ENCODE measurements at regions not wholly inside any gene's neighbourhood (a gene's known extent, or its start where the extent isn't known, plus 50 kb on each side); places are given as distances from the start of the nearest gene placed in this dataset.
"Not testable (repeated sequence)": the region's sequence is repeated elsewhere in the genome, so short reads cannot be mapped to it uniquely, and the experiment has no call there.

DNA sequence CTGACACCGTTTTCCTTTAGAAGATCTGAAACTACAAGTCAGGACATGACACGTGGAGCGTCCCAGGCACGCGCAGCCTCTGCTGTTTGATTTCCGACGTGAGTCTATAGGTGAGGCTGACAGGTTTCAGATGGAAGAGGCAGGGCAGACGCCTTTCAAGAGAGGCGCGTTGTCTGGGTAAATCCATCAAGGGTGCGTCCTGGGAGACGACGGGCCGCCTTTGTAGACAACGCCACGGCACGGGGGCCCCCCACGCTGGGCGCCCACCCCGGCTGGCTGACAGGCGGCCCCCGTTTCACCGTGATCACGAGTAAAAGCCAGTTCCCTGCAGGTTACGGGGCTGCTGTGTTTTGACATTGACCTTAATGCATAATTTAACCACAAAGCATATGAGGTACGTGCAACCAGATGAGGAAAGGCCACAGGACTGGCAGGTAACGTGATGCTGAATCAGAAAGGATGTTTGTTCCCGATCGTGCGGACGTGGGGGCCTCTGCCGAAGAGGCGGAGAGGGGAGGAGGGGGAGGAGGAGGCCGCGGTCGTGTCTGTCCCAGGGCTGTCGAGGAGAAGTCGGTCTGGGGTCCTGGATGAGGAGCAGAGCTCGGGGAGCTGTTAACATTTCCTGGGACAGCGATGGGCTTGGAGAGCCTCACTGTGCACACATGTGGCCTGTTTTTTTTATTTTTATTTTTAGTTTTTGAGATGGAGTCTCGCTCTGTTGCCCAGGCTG lies 51.1 kb upstream of the PPP2R3B start:
- in situ Hi-C loops (cut with HindIII; ENCODE audit: low pct_unique_long_range_greater_than_20kb, low sequenced_read_pairs) = no loop called here
- no peak for DNase-seq (ENCODE audit: low read depth)

- in situ Hi-C loops (cut with HindIII; ENCODE audit: low pct_unique_long_range_greater_than_20kb, low sequenced_read_pairs) = no loop called here
- no peak for DNase-seq (ENCODE audit: low read depth)
Observed at GRCh38 chrX:439241-439640, 52.5 kb upstream of the PPP2R3B start.

GRCh38 chrX:439719-440118 lies 53.0 kb upstream of the PPP2R3B start:
- no peak for DNase-seq (ENCODE audit: low read depth)
- in situ Hi-C loops (cut with HindIII; ENCODE audit: low pct_unique_long_range_greater_than_20kb, low sequenced_read_pairs) = no loop called here

GRCh38 chrX:440636-441035 lies 53.9 kb upstream of the PPP2R3B start:
- in situ Hi-C loops (cut with HindIII; ENCODE audit: low pct_unique_long_range_greater_than_20kb, low sequenced_read_pairs) = no loop called here
- DNase-seq (ENCODE audit: low read depth) = no peak

DNA sequence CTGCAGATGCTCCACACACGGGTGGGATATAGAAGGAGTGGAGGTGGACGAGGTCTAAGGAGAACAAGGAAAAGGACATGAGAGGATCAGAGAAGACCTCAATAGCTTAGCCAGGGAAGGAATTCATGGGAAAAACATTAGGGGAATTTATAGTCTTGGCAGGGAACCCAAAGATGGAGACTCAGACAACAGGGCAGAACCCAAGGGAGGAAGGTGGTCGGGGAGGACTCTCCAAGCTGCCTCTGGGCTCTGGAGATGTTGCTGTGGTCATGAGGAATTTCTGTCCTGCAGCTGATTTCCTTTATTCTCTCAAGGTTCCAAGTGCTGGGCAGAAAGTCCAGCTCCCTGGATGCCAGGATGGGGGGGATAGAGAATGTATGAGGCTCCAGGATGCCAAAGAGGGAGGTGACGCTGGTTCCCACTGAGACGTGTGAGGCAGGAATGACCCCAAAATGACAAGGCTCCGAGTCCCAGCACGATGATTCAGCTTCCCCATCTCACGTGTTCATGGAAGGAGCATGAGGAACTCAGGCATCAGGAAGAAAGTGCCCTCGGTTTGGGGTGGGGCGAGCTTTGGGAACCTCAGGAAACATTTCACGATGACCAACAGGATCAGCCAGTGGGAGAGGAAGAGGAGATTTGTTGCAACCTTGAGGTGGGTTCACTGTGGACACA lies 57.0 kb upstream of the PPP2R3B start:
- no peak for DNase-seq (ENCODE audit: low read depth)
- in situ Hi-C loops (cut with HindIII; ENCODE audit: low pct_unique_long_range_greater_than_20kb, low sequenced_read_pairs) = no loop called here

DNA sequence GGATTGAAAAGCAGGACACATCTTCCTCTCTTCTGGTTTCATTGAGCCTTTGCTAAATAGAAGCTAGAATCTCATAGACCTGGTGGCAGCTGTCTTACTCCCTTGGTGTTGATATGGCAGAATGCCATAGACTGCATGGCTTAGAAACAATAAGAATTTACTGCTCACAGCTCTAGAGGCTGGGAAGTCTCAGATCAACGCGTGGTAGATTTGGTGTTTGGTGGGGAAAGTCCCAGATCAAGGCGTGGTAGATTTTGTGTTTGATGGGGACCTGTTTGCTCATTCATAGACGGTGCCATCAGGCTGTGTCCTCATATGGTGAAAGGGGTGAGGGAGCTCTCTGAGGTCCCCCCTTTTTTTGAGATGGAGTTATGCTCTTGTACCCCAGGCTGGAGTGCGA lies 57.6 kb upstream of the PPP2R3B start:
- DNase-seq (ENCODE audit: low read depth) = no peak
- in situ Hi-C loops (cut with HindIII; ENCODE audit: low pct_unique_long_range_greater_than_20kb, low sequenced_read_pairs) = no loop called here

- DNase-seq (ENCODE audit: low read depth) = no peak
- in situ Hi-C loops (cut with HindIII; ENCODE audit: low pct_unique_long_range_greater_than_20kb, low sequenced_read_pairs) = no loop called here
Observed at GRCh38 chrX:445727-446126, 59.0 kb upstream of the PPP2R3B start.

GRCh38 chrX:446245-446644 lies 59.5 kb upstream of the PPP2R3B start:
- DNase-seq (ENCODE audit: low read depth) = no peak

DNA sequence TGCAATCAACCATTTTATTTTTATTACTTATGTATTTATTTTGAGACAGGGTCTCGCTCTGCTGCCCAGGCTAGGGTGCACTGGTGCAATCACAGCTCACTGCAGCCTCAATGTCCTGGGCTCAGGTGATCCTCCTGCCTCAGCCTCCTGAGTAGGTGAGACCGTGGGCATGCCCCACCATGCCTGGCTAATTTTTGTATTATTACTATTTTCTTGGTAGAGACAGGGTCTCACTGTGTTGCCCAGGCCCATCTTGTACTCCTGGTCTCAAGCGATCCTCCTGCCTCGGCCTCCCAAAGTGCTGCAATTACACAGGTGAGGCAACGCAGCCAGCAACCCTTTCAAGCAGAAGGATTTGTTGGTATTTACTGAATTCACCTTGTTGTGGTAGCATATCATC lies 60.3 kb upstream of the PPP2R3B start:
- no peak for DNase-seq (ENCODE audit: low read depth)

More at GRCh38 chrX:446245-446644, 59.5 kb upstream of the PPP2R3B start:
- in situ Hi-C loops (cut with HindIII; ENCODE audit: low pct_unique_long_range_greater_than_20kb, low sequenced_read_pairs) = no loop called here

GRCh38 chrX:451750-452149 lies 65.0 kb upstream of the PPP2R3B start:
- in situ Hi-C loops (cut with HindIII; ENCODE audit: low pct_unique_long_range_greater_than_20kb, low sequenced_read_pairs); DNase-seq (ENCODE audit: low read depth): not testable (repeated sequence)

More for the DNA sequence above, 60.3 kb upstream of the PPP2R3B start:
- in situ Hi-C loops (cut with HindIII; ENCODE audit: low pct_unique_long_range_greater_than_20kb, low sequenced_read_pairs) = no loop called here

DNA sequence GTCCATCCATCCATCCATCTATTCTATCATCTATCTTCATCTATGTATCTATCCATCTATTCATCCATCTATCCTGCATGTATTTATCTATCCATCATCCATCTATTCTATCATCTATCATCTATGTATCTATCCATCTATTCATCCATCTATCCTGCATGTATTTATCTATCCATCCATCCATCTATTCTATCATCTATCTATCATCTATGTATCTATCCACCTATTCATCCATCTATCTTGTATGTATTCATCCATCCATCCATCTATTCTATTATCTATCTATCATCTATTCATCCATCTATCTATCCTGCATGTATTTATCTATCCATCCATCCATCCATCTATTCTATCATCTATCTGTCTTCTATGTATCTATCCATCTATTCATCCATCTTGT lies 65.9 kb upstream of the PPP2R3B start:
- no peak for DNase-seq (ENCODE audit: low read depth)
- in situ Hi-C loops (cut with HindIII; ENCODE audit: low pct_unique_long_range_greater_than_20kb, low sequenced_read_pairs) = no loop called here

- in situ Hi-C loops (cut with HindIII; ENCODE audit: low pct_unique_long_range_greater_than_20kb, low sequenced_read_pairs); DNase-seq (ENCODE audit: low read depth): not testable (repeated sequence)
Observed at GRCh38 chrX:454514-454913, 67.8 kb upstream of the PPP2R3B start.

GRCh38 chrX:455199-455598 lies 68.5 kb upstream of the PPP2R3B start:
- DNase-seq (ENCODE audit: low read depth) = no peak
- in situ Hi-C loops (cut with HindIII; ENCODE audit: low pct_unique_long_range_greater_than_20kb, low sequenced_read_pairs) = no loop called here

- no peak for DNase-seq (ENCODE audit: low read depth)
- in situ Hi-C loops (cut with HindIII; ENCODE audit: low pct_unique_long_range_greater_than_20kb, low sequenced_read_pairs) = no loop called here
Observed at GRCh38 chrX:455673-456072, 69.0 kb upstream of the PPP2R3B start.

DNA sequence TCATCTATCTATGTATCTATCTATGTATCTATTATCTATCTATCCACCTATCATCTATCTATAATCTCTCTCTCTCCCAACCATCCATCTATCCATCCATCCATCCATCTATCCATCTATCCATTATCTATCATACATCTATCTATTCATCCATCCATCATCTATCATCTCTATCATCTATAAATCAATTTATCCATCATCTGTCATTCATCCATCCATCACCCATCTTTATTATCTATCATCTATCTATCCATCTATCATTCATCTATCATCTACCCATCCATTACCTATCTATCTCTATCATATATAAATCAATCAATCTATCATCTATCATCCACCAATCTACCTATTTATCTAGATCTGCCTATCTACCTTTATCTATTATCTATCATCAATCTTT lies 69.4 kb upstream of the PPP2R3B start:
- in situ Hi-C loops (cut with HindIII; ENCODE audit: low pct_unique_long_range_greater_than_20kb, low sequenced_read_pairs) = no loop called here
- no peak for DNase-seq (ENCODE audit: low read depth)

DNA sequence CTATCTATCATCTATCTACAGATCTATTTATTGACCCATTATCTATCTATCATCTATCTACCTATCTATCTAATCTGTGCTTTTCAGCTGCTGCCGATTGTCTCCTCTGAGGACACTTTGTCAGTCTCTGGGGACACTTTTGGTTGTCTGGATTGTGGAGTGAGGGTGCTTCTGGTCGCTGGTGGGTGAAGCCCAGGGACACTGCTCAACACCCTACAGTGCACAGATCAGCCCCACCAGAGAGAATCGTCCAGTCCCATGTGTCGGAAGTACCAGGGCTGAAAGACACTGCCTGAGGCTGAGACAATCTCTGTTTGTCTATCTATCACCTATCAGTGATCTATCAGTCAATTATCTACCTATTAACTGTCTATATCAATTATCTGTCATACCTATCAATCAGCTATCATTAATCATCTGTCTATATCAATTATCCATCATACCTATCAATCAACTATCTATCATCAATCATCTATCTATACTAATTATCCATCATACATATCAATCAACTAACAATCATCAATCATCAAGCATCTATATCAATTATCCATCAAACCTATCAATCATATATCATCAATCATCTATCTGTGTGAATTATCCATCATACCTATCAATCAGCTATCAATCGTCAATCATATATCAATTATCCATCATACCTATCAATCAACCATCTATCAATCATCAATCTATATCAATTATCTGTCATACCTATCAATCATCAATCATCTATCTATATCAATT lies 70.0 kb upstream of the PPP2R3B start:
- DNase-seq (ENCODE audit: low read depth) = no peak
- in situ Hi-C loops (cut with HindIII; ENCODE audit: low pct_unique_long_range_greater_than_20kb, low sequenced_read_pairs) = no loop called here

DNA sequence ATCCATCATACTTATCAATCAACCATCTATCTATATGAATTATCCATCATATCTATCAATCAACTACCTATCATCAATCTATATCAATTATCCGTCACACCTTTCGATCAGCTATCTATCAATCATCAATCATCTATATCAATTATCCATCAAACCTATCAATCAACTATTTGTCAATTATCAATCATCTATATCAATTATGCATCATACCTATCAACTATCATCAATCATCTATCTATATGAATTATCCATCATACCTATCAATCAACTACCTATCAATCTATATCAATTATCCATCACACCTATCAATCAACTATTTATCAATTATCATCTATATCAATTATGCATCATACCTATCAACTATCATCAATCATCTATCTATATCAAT lies 70.6 kb upstream of the PPP2R3B start:
- in situ Hi-C loops (cut with HindIII; ENCODE audit: low pct_unique_long_range_greater_than_20kb, low sequenced_read_pairs) = no loop called here
- no peak for DNase-seq (ENCODE audit: low read depth)

DNA sequence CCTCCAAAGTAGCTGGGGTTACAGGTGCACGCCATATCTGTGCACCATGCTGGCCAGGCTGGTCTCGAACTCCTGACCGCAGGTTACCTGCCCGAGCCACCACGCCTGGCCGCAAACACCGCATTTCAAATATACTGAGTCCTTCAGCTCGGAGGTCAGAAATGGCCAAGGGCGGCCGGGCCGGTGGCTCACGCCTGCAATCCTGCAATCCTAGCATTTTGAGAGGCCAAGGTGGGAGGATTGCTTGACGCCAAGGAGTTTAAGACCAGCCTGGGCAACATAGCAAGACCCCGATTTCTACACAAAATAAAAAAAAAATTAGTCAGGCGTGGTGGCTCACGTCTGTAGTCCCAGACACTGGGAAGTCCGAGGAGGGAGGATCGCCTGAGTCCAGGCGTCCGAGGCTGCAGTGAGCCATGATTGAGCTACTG lies 71.9 kb upstream of the PPP2R3B start:
- in situ Hi-C loops (cut with HindIII; ENCODE audit: low pct_unique_long_range_greater_than_20kb, low sequenced_read_pairs) = no loop called here
- no peak for DNase-seq (ENCODE audit: low read depth)

GRCh38 chrX:459611-460010 lies 72.9 kb upstream of the PPP2R3B start:
- DNase-seq (ENCODE audit: low read depth) = no peak
- in situ Hi-C loops (cut with HindIII; ENCODE audit: low pct_unique_long_range_greater_than_20kb, low sequenced_read_pairs) = no loop called here

All from Caki2 (cell line).